Astrocyte of the cerebellum (primary cell): ENCODE measurements at regions not wholly inside any gene's neighbourhood (a gene's known extent, or its start where the extent isn't known, plus 50 kb on each side); places are given as distances from the start of the nearest gene placed in this dataset.
A peak's percentile ranks its signal among the peaks of the same experiment; 100 is the strongest.

Experiments used
- DNase-seq: peaks from one replicate; pipeline ENCODE4 v3.0.0-alpha.2; 2011; ENCODE audit warnings: low read depth
- H3K4me3 ChIP-seq: 2 replicates; pipeline ENCODE4 v1.5.1; 2011; ENCODE audit warnings: mild to moderate bottlenecking, low read depth, low read length, moderate library complexity
- CTCF ChIP-seq: IDR thresholded peaks from 2 replicates; pipeline ENCODE4 v1.5.1; 2012; ENCODE audit warnings: low read length, low read depth, moderate library complexity, mild to moderate bottlenecking; ENCODE audit errors: missing control alignments
- in situ Hi-C: cut with HindIII; loops from 2 replicates; pipeline ENCODE4 v1.10.0; 2017; ENCODE audit warnings: low sequenced_read_pairs

GRCh38 chr1:112808861-112809684 is 93.9 kb upstream of the PPM1J start:
- TF ChIP-seq CTCF, result peak; percentile 97
- in situ Hi-C loops, result no loop called here
- no peak overlapping the region for H3K4me3 ChIP-seq
- no peak for DNase-seq

GRCh38 chr1:112807999-112808398 is 92.9 kb upstream of the PPM1J start:
- in situ Hi-C loops, result no loop called here
- H3K4me3 ChIP-seq, result no peak overlapping the region
- DNase-seq, result no peak
- TF ChIP-seq CTCF, result no peak

- TF ChIP-seq CTCF, result no peak
- no peak for DNase-seq
- H3K4me3 ChIP-seq, result no peak overlapping the region
- in situ Hi-C loops, result no loop called here
Observed at GRCh38 chr1:112807117-112807516, 92.0 kb upstream of the PPM1J start.

GRCh38 chr1:112806090-112806642 is 91.0 kb upstream of the PPM1J start:
- no peak overlapping the region for H3K4me3 ChIP-seq
- no peak for TF ChIP-seq CTCF
- DNase-seq, result no peak
- in situ Hi-C loops, result no loop called here

GRCh38 chr1:112805155-112805853 is 90.2 kb upstream of the PPM1J start:
- no peak for DNase-seq
- in situ Hi-C loops, result no loop called here
- H3K4me3 ChIP-seq, result no peak overlapping the region
- TF ChIP-seq CTCF, result peak; percentile 8

GRCh38 chr1:112803906-112804762 is 89.0 kb upstream of the PPM1J start:
- DNase-seq, result peak; percentile 31
- H3K4me3 ChIP-seq, result no peak overlapping the region
- in situ Hi-C loops, result no loop called here
- TF ChIP-seq CTCF, result peak; percentile 81
